ENCODE measurements at regions not wholly inside any gene's neighbourhood (a gene's known extent, or its start where the extent isn't known, plus 50 kb on each side); places are given as distances from the start of the nearest gene placed in this dataset.
A peak's percentile ranks its signal among the peaks of the same experiment; 100 is the strongest.

GRCh38 chr3:22798461-22798860 lies 404.7 kb upstream of the UBE2E2 start:
- no peak for TF ChIP-seq POLR2AphosphoS5 (IDR thresholded peaks at IDR 0.05; ENCODE audit: low read depth, low read length)
- peak in 1 of 2 experiments; percentile 71; a peak in 2 of 4 replicates for TF ChIP-seq REST (IDR thresholded peaks at IDR 0.05; ENCODE audit: insufficient read depth in 1 of 2, low read depth in 2 of 2, low read length in 2 of 2)
- TF ChIP-seq SIN3A (IDR thresholded peaks at IDR 0.05; ENCODE audit: borderline replicate concordance, insufficient read depth, low read length) = no peak
